ENCODE measurements at regions not wholly inside any gene's neighbourhood (a gene's known extent, or its start where the extent isn't known, plus 50 kb on each side); places are given as distances from the start of the nearest gene placed in this dataset.

DNA sequence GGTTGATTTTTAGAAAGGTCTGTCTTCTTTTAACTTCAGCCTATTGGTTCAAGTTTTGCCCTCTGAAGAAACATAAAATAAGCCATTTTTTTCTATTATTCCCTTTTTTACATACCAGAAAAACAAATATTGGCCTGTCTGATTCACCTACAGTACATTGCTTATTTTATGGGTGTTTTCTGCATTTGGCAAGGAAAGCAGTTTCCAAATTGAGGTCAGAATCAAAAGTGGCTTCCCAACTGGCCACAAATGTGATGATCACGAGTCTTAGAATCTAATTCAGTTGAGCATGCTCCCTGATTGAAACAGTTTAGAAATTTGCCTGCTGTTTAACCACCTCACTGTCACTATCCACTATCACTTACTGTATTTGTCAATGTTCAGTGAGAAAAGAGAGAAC lies 106.9 kb upstream of the CHMP2B start:
- Histone ChIP-seq H3K4me2 (ENCODE audit: low read depth, low read length) (no peak overlapping the region), H3K4me3 (ENCODE audit: insufficient read depth, low read depth, low read length) (no peak overlapping the region), H4K91ac (ENCODE audit: insufficient read depth, low read depth, low read length) (no peak overlapping the region), H3K14ac (replicated peaks; ENCODE audit: low read depth, low read length) (no peak overlapping the region), H2BK20ac (ENCODE audit: low read depth, low read length) (no peak overlapping the region), H4K8ac (ENCODE audit: low read depth in 2 of 2, low read length in 2 of 2) (no peak overlapping the region), H2AK9ac (replicated peaks; ENCODE audit: low read depth, low read length, poor library complexity) (no peak overlapping the region), H2BK120ac (ENCODE audit: low read depth, low read length) (no peak overlapping the region), H3K27ac (ENCODE audit: insufficient read depth, low read length) (no peak overlapping the region), H4K5ac (ENCODE audit: low read depth, low read length) (no peak overlapping the region), H2BK5ac (ENCODE audit: low read depth, low read length, poor library complexity, severe bottlenecking) (no peak overlapping the region), H3K9me3 (ENCODE audit: control insufficient read depth, insufficient read depth, low read length) (no peaks in the 10 kb centered on the region), H3K9ac (ENCODE audit: low read depth, low read length) (no peak overlapping the region), H3K18ac (ENCODE audit: low read depth, low read length) (no peak overlapping the region), H2AFZ (replicated peaks; ENCODE audit: low read length, poor library complexity) (no peak overlapping the region), H3K79me1 (ENCODE audit: low read depth in 1 of 2, low read length in 2 of 2) (no peaks in the 10 kb centered on the region), H3K4me1 (ENCODE audit: control insufficient read depth, insufficient read depth, low read length) (no peaks in the 10 kb centered on the region), H4K20me1 (ENCODE audit: insufficient read depth, low read length) (no peaks in the 10 kb centered on the region), H3K4ac (ENCODE audit: low read depth, low read length) (no peak overlapping the region), H3K56ac (ENCODE audit: extremely low read depth, insufficient read depth, low read length) (no peak overlapping the region), H3K9me1 (ENCODE audit: insufficient read depth, low read length) (no peaks in the 10 kb centered on the region), H3K36me3 (ENCODE audit: control insufficient read depth, insufficient read depth, low read length) (no peaks in the 10 kb centered on the region), H2BK15ac (ENCODE audit: low read depth, low read length) (no peak overlapping the region), H2AK5ac (ENCODE audit: low read depth, low read length) (no peak overlapping the region), H3K27me3 (ENCODE audit: control insufficient read depth, insufficient read depth, low read length) (no peaks in the 10 kb centered on the region; the same call in 1 of the 2 replicates), H3K23ac (ENCODE audit: low read depth, low read length) (no peak overlapping the region)
- in situ Hi-C loops (cut with MboI; ENCODE audit: low sequenced_read_pairs) (no loop called here), dilution Hi-C loops (cut with HindIII; ENCODE audit: low sequenced_read_pairs, unreplicated experiment) (no loop called here), intact Hi-C loops (cut with micrococcal nuclease) (loop anchor here (10.0 kb wide), 1 partner anchor 65 kb away; no protein-coding TSS in a partner anchor)
- WGBS, 2 experiments (ENCODE audit: extremely low coverage in 2 of 2, insufficient read length in 1 of 2), result no CpG with 5 or more reads among the region's 1 CpG
- ChIA-PET POLR2A (ENCODE audit: unreplicated experiment) (no interaction called here), CTCF (no interaction called here)
- TF ChIP-seq CEBPB (IDR thresholded peaks at IDR 0.05; ENCODE audit: low read depth, low read length) (no peak), ELK1 (IDR thresholded peaks at IDR 0.05; ENCODE audit: borderline replicate concordance, low read depth, low read length) (no peak), CHD1 (IDR thresholded peaks at IDR 0.05; ENCODE audit: low read depth, low read length) (no peak), NFE2L2 (IDR thresholded peaks at IDR 0.05; ENCODE audit: low read depth, low read length) (no peak), USF2 (IDR thresholded peaks at IDR 0.05; ENCODE audit: low read depth, low read length) (no peak), MAZ (IDR thresholded peaks at IDR 0.05; ENCODE audit: borderline replicate concordance, low read depth, low read length) (no peak), RCOR1 (IDR thresholded peaks at IDR 0.05; ENCODE audit: insufficient replicate concordance, low read length) (no peak), FOS (IDR thresholded peaks at IDR 0.05; ENCODE audit: low read depth, low read length) (no peak), CTCF (conservative IDR thresholded peaks at IDR 0.05; ENCODE audit: low read depth, low read length) (no peak), BHLHE40 (IDR thresholded peaks at IDR 0.05; ENCODE audit: low read depth, low read length) (no peak), RAD21 (IDR thresholded peaks at IDR 0.05; ENCODE audit: low read length) (no peak), MXI1 (IDR thresholded peaks at IDR 0.05; ENCODE audit: borderline replicate concordance, low read depth, low read length) (no peak), POLR2A (IDR thresholded peaks at IDR 0.05; ENCODE audit: low read depth, low read length) (no peak), MAFK (IDR thresholded peaks at IDR 0.05; ENCODE audit: low read depth, low read length) (no peak), RFX5 (IDR thresholded peaks at IDR 0.05; ENCODE audit: low read depth, low read length) (no peak)
- DNase-seq, result no peak
- ATAC-seq (ENCODE audit: low read depth), result no peak
- no TSS peak for BruUV-seq (replicated peaks)
